Limb (tissue), 2 donors: ENCODE measurements at regions not wholly inside any gene's neighbourhood (a gene's known extent, or its start where the extent isn't known, plus 50 kb on each side); places are given as distances from the start of the nearest gene placed in this dataset.

ENCODE experiments used
- DNase-seq, 2 donors: peaks; one replicate each; pipeline ENCODE4 v3.0.0-alpha.2; 2016; ENCODE audit errors: extremely low spot score in 2 of 2

- no peak for DNase-seq
Measured at GRCh38 chr7:46637793-46638735, 717.0 kb upstream of the IGFBP3 start.

- DNase-seq: no peak
Measured at GRCh38 chr7:46636022-46636421, 715.0 kb upstream of the IGFBP3 start.

GRCh38 chr7:46633630-46634240 lies 712.7 kb upstream of the IGFBP3 start:
- DNase-seq: no peak

- no peak for DNase-seq
Measured at GRCh38 chr7:46633200-46633599, 712.1 kb upstream of the IGFBP3 start.

- peak in 1 of 2 donors; percentile 34 for DNase-seq
Measured at GRCh38 chr7:46630031-46630430, 709.0 kb upstream of the IGFBP3 start.

- no peak for DNase-seq
Measured at GRCh38 chr7:46628389-46628788, 707.3 kb upstream of the IGFBP3 start.

GRCh38 chr7:46626691-46627310 lies 705.7 kb upstream of the IGFBP3 start:
- no peak for DNase-seq

- DNase-seq: no peak
Measured at GRCh38 chr7:46626261-46626660, 705.2 kb upstream of the IGFBP3 start.

- DNase-seq: no peak
Measured at GRCh38 chr7:46625032-46625431, 704.0 kb upstream of the IGFBP3 start.

- no peak for DNase-seq
Measured at GRCh38 chr7:46622251-46622650, 701.2 kb upstream of the IGFBP3 start.

GRCh38 chr7:46619723-46620310 lies 698.7 kb upstream of the IGFBP3 start:
- no peak for DNase-seq

- DNase-seq: no peak
Measured at GRCh38 chr7:46616636-46617035, 695.6 kb upstream of the IGFBP3 start.

- no peak for DNase-seq
Measured at GRCh38 chr7:46613551-46613950, 692.5 kb upstream of the IGFBP3 start.

GRCh38 chr7:46613116-46613515 lies 692.0 kb upstream of the IGFBP3 start:
- DNase-seq: no peak

GRCh38 chr7:46611508-46611907 lies 690.4 kb upstream of the IGFBP3 start:
- no peak for DNase-seq

GRCh38 chr7:46610746-46611145 lies 689.7 kb upstream of the IGFBP3 start:
- no peak for DNase-seq

- DNase-seq: no peak
Measured at GRCh38 chr7:46607176-46607575, 686.1 kb upstream of the IGFBP3 start.

- DNase-seq: no peak
Measured at GRCh38 chr7:46606761-46607160, 685.7 kb upstream of the IGFBP3 start.

GRCh38 chr7:46604241-46604661 lies 683.2 kb upstream of the IGFBP3 start:
- DNase-seq: no peak

GRCh38 chr7:46603780-46604179 lies 682.7 kb upstream of the IGFBP3 start:
- no peak for DNase-seq

- DNase-seq: no peak
Measured at GRCh38 chr7:46603296-46603752, 682.3 kb upstream of the IGFBP3 start.

- no peak for DNase-seq
Measured at GRCh38 chr7:46600340-46600739, 679.3 kb upstream of the IGFBP3 start.
